ENCODE measurements at regions not wholly inside any gene's neighbourhood (a gene's known extent, or its start where the extent isn't known, plus 50 kb on each side); places are given as distances from the start of the nearest gene placed in this dataset.

GRCh38 chr7:128145191-128145590, 95.9 kb upstream of the LEP start:
- ChIA-PET POLR2A (no interaction called here), CTCF (interaction anchor here (0.7 kb wide), 1 partner anchor 65 kb away, joined by 3 read pairs; no protein-coding TSS in a partner anchor)
- Mint-ChIP-seq H3K4me1 (ENCODE audit: low read depth, unreplicated experiment) (no peaks in the 10 kb centered on the region), H3K27me3 (ENCODE audit: insufficient read depth, unreplicated experiment) (peaks cover 32% of the 10 kb centered on the region), H3K9me3 (ENCODE audit: unreplicated experiment) (peaks cover 14% of the 10 kb centered on the region), H3K36me3 (ENCODE audit: insufficient read depth, unreplicated experiment) (no peaks in the 10 kb centered on the region), H3K4me3 (ENCODE audit: unreplicated experiment) (no peak overlapping the region), H3K27ac (ENCODE audit: unreplicated experiment) (no peak overlapping the region)
- intact Hi-C loops (cut with micrococcal nuclease; ENCODE audit: unreplicated experiment) = no loop called here
- no TSS peak for BruUV-seq (replicated peaks)
- no peak overlapping the region for H3K4me3 ChIP-seq (ENCODE audit: low read depth, low read length)
- no peaks in the 10 kb centered on the region for H3K36me3 ChIP-seq (ENCODE audit: control insufficient read depth, insufficient read depth, low read length)
- no peaks in the 10 kb centered on the region for H3K27me3 ChIP-seq (replicated peaks; ENCODE audit: control insufficient read depth, insufficient read depth, low read length)
- no peaks in the 10 kb centered on the region for H3K9me3 ChIP-seq
- no peaks in the 10 kb centered on the region for H3K4me1 ChIP-seq
- TF ChIP-seq, protein P1, sequence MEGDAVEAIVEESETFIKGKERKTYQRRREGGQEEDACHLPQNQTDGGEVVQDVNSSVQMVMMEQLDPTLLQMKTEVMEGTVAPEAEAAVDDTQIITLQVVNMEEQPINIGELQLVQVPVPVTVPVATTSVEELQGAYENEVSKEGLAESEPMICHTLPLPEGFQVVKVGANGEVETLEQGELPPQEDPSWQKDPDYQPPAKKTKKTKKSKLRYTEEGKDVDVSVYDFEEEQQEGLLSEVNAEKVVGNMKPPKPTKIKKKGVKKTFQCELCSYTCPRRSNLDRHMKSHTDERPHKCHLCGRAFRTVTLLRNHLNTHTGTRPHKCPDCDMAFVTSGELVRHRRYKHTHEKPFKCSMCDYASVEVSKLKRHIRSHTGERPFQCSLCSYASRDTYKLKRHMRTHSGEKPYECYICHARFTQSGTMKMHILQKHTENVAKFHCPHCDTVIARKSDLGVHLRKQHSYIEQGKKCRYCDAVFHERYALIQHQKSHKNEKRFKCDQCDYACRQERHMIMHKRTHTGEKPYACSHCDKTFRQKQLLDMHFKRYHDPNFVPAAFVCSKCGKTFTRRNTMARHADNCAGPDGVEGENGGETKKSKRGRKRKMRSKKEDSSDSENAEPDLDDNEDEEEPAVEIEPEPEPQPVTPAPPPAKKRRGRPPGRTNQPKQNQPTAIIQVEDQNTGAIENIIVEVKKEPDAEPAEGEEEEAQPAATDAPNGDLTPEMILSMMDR (IDR thresholded peaks at IDR 0.05; ENCODE audit: insufficient read depth in 1 of 2, low read depth in 1 of 2, low read length in 1 of 2, severe bottlenecking in 1 of 2, unreplicated experiment in 1 of 2) = no peak
- no peak for DNase-seq

GRCh38 chr7:128146052-128146451, 95.0 kb upstream of the LEP start:
- ChIA-PET CTCF (no interaction called here), POLR2A (no interaction called here)
- intact Hi-C loops (cut with micrococcal nuclease; ENCODE audit: unreplicated experiment) = no loop called here
- TF ChIP-seq, protein P1 (IDR thresholded peaks at IDR 0.05; ENCODE audit: insufficient read depth in 1 of 2, low read depth in 1 of 2, low read length in 1 of 2, severe bottlenecking in 1 of 2, unreplicated experiment in 1 of 2) = no peak
- H3K9me3 ChIP-seq = no peaks in the 10 kb centered on the region
- H3K27me3 ChIP-seq (replicated peaks; ENCODE audit: control insufficient read depth, insufficient read depth, low read length) = no peaks in the 10 kb centered on the region
- no peak for DNase-seq
- H3K4me1 ChIP-seq = no peaks in the 10 kb centered on the region
- Mint-ChIP-seq H3K27me3 (ENCODE audit: insufficient read depth, unreplicated experiment) (peaks cover 35% of the 10 kb centered on the region), H3K4me1 (ENCODE audit: low read depth, unreplicated experiment) (no peaks in the 10 kb centered on the region), H3K9me3 (ENCODE audit: unreplicated experiment) (peaks cover 14% of the 10 kb centered on the region), H3K27ac (ENCODE audit: unreplicated experiment) (no peak overlapping the region), H3K4me3 (ENCODE audit: unreplicated experiment) (no peak overlapping the region), H3K36me3 (ENCODE audit: insufficient read depth, unreplicated experiment) (no peaks in the 10 kb centered on the region)
- no peak overlapping the region for H3K4me3 ChIP-seq (ENCODE audit: low read depth, low read length)
- no peaks in the 10 kb centered on the region for H3K36me3 ChIP-seq (ENCODE audit: control insufficient read depth, insufficient read depth, low read length)
- no TSS peak for BruUV-seq (replicated peaks)

DNA sequence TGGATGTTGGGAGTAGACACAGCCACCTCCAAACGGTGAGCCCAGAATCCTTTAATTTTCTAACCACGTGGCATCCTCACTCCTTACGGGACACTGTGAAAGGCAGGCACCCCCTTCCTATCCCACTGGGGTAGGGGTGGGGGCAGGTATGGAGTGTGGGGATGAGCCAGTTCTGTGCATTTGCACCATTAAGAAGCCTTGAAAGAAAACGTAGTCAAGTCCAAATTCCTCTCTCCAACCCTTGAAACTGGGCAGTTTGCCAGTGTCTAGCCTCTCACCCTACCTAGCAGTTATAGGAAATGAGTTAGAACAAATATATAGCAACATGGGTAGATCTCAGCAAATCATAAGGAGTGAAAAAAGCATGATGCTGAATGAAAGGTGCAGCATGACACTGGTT, 92.4 kb upstream of the LEP start:
- Mint-ChIP-seq H3K9me3 (ENCODE audit: unreplicated experiment) (peaks cover 5% of the 10 kb centered on the region), H3K36me3 (ENCODE audit: insufficient read depth, unreplicated experiment) (no peaks in the 10 kb centered on the region), H3K4me3 (ENCODE audit: unreplicated experiment) (no peak overlapping the region), H3K27me3 (ENCODE audit: insufficient read depth, unreplicated experiment) (peaks cover 34% of the 10 kb centered on the region), H3K27ac (ENCODE audit: unreplicated experiment) (no peak overlapping the region), H3K4me1 (ENCODE audit: low read depth, unreplicated experiment) (no peaks in the 10 kb centered on the region)
- DNase-seq = no peak
- Histone ChIP-seq H3K4me1 (no peaks in the 10 kb centered on the region), H3K4me3 (ENCODE audit: low read depth, low read length) (no peak overlapping the region), H3K36me3 (ENCODE audit: control insufficient read depth, insufficient read depth, low read length) (no peaks in the 10 kb centered on the region), H3K27me3 (replicated peaks; ENCODE audit: control insufficient read depth, insufficient read depth, low read length) (no peaks in the 10 kb centered on the region), H3K9me3 (no peaks in the 10 kb centered on the region)
- intact Hi-C loops (cut with micrococcal nuclease; ENCODE audit: unreplicated experiment) = no loop called here
- CTCF ChIA-PET = no interaction called here
- TF ChIP-seq, protein P1 (IDR thresholded peaks at IDR 0.05; ENCODE audit: insufficient read depth in 1 of 2, low read depth in 1 of 2, low read length in 1 of 2, severe bottlenecking in 1 of 2, unreplicated experiment in 1 of 2) = no peak
- POLR2A ChIA-PET = no interaction called here
- no TSS peak for BruUV-seq (replicated peaks)

Measured in Caco-2 (cell line).